ENCODE measurements at regions not wholly inside any gene's neighbourhood (a gene's known extent, or its start where the extent isn't known, plus 50 kb on each side); places are given as distances from the start of the nearest gene placed in this dataset.

GRCh38 chr21:15627011-15627410 lies 102.8 kb upstream of the USP25 start:
- no TSS peak for BruUV-seq (replicated peaks)
- H2AFZ ChIP-seq (replicated peaks; ENCODE audit: low read length, poor library complexity), result no peak overlapping the region
- H3K18ac ChIP-seq (ENCODE audit: low read depth, low read length), result no peak overlapping the region
- DNase-seq (no peak), ATAC-seq (ENCODE audit: low read depth) (no peak)
- H3K4me1 ChIP-seq (ENCODE audit: control insufficient read depth, insufficient read depth, low read length), result no peaks in the 10 kb centered on the region
- no peak overlapping the region for H2AK5ac ChIP-seq (ENCODE audit: low read depth, low read length)
- TF ChIP-seq RFX5 (IDR thresholded peaks at IDR 0.05; ENCODE audit: low read depth, low read length) (no peak), CHD1 (IDR thresholded peaks at IDR 0.05; ENCODE audit: low read depth, low read length) (no peak), FOS (IDR thresholded peaks at IDR 0.05; ENCODE audit: low read depth, low read length) (no peak), MXI1 (IDR thresholded peaks at IDR 0.05; ENCODE audit: borderline replicate concordance, low read depth, low read length) (no peak), ELK1 (IDR thresholded peaks at IDR 0.05; ENCODE audit: borderline replicate concordance, low read depth, low read length) (no peak), SMC3 (IDR thresholded peaks at IDR 0.05; ENCODE audit: low read depth, low read length) (no peak), NFE2L2 (IDR thresholded peaks at IDR 0.05; ENCODE audit: low read depth, low read length) (no peak), RAD21 (IDR thresholded peaks at IDR 0.05; ENCODE audit: low read length) (no peak), CEBPB (IDR thresholded peaks at IDR 0.05; ENCODE audit: low read depth, low read length) (no peak), CTCF (conservative IDR thresholded peaks at IDR 0.05; ENCODE audit: low read depth, low read length) (no peak), RCOR1 (IDR thresholded peaks at IDR 0.05; ENCODE audit: insufficient replicate concordance, low read length) (no peak), BHLHE40 (IDR thresholded peaks at IDR 0.05; ENCODE audit: low read depth, low read length) (no peak), POLR2A (IDR thresholded peaks at IDR 0.05; ENCODE audit: low read depth, low read length) (no peak), USF2 (IDR thresholded peaks at IDR 0.05; ENCODE audit: low read depth, low read length) (no peak), MAFK (IDR thresholded peaks at IDR 0.05; ENCODE audit: low read depth, low read length) (no peak), MAZ (IDR thresholded peaks at IDR 0.05; ENCODE audit: borderline replicate concordance, low read depth, low read length) (no peak)
- H4K8ac ChIP-seq (ENCODE audit: low read depth in 2 of 2, low read length in 2 of 2), result no peak overlapping the region
- H2BK15ac ChIP-seq (ENCODE audit: low read depth, low read length), result no peak overlapping the region
- no peak overlapping the region for H4K5ac ChIP-seq (ENCODE audit: low read depth, low read length)
- H3K56ac ChIP-seq (ENCODE audit: extremely low read depth, insufficient read depth, low read length), result no peak overlapping the region
- ChIA-PET POLR2A (ENCODE audit: unreplicated experiment) (no interaction called here), CTCF (no interaction called here)
- H2BK120ac ChIP-seq (ENCODE audit: low read depth, low read length), result no peak overlapping the region
- intact Hi-C loops (cut with micrococcal nuclease) (loop anchor here (10.0 kb wide), 1 partner anchor 88 kb away; no protein-coding TSS in a partner anchor), in situ Hi-C loops (cut with MboI; ENCODE audit: low sequenced_read_pairs) (no loop called here), dilution Hi-C loops (cut with HindIII; ENCODE audit: low sequenced_read_pairs, unreplicated experiment) (no loop called here)
- no peaks in the 10 kb centered on the region for H3K36me3 ChIP-seq (ENCODE audit: control insufficient read depth, insufficient read depth, low read length)
- no peaks in the 10 kb centered on the region for H3K79me1 ChIP-seq (ENCODE audit: low read depth in 1 of 2, low read length in 2 of 2)
- no peak overlapping the region for H2BK20ac ChIP-seq (ENCODE audit: low read depth, low read length)
- H3K4ac ChIP-seq (ENCODE audit: low read depth, low read length), result no peak overlapping the region
- H3K27me3 ChIP-seq (ENCODE audit: control insufficient read depth, insufficient read depth, low read length), result no peaks in the 10 kb centered on the region; the same call in 1 of the 2 replicates
- peaks cover 5% of the 10 kb centered on the region for H3K9me1 ChIP-seq (ENCODE audit: insufficient read depth, low read length)
- no peak overlapping the region for H3K4me3 ChIP-seq (ENCODE audit: insufficient read depth, low read depth, low read length)
- no peak overlapping the region for H3K14ac ChIP-seq (replicated peaks; ENCODE audit: low read depth, low read length)
- no peaks in the 10 kb centered on the region for H3K9me3 ChIP-seq (ENCODE audit: control insufficient read depth, insufficient read depth, low read length)
- H3K23ac ChIP-seq (ENCODE audit: low read depth, low read length), result no peak overlapping the region
- no peak overlapping the region for H3K4me2 ChIP-seq (ENCODE audit: low read depth, low read length)
- H2AK9ac ChIP-seq (replicated peaks; ENCODE audit: low read depth, low read length, poor library complexity), result no peak overlapping the region
- no peaks in the 10 kb centered on the region for H4K20me1 ChIP-seq (ENCODE audit: insufficient read depth, low read length)
- H2BK5ac ChIP-seq (ENCODE audit: low read depth, low read length, poor library complexity, severe bottlenecking), result no peak overlapping the region
- 50% methylated on average over 3 of the region's 3 CpGs; no CpG with 5 or more reads in 1 of the 2 experiments for WGBS, 2 experiments (ENCODE audit: extremely low coverage in 2 of 2, insufficient read length in 1 of 2)
- no peak overlapping the region for H3K9ac ChIP-seq (ENCODE audit: low read depth, low read length)
- no peak overlapping the region for H4K91ac ChIP-seq (ENCODE audit: insufficient read depth, low read depth, low read length)
- H3K27ac ChIP-seq (ENCODE audit: insufficient read depth, low read length), result no peak overlapping the region

Measured in IMR-90 (cell line).